IMR-90 (cell line): ENCODE measurements at regions not wholly inside any gene's neighbourhood (a gene's known extent, or its start where the extent isn't known, plus 50 kb on each side); places are given as distances from the start of the nearest gene placed in this dataset.

Experiments
- ATAC-seq: fragments of 200-7000 bp; cut with Tn5 transposase; 2 replicates; pipeline ENCODE4 v1.9.1; 2020; ENCODE audit warnings: low read depth, mild to moderate bottlenecking, moderate library complexity
- BruUV-seq: library from RNA; stranded (reverse); fragments of 400-500 nt; replicated peaks from 2 replicates; lab custom pipeline; 2021; lab: Mats Ljungman, UMichigan
- CTCF ChIA-PET: fragments of 300-600 bp; formaldehyde crosslinking; extraction: SDS; loops from one replicate; lab custom pipeline; 2021; ENCODE audit warnings: antibody characterized with exemption; lab: Yijun Ruan, JAX
- POLR2A ChIA-PET: fragments of 300-600 bp; sonication (Branson Sonifier 250); formaldehyde crosslinking; loops from one replicate; lab custom pipeline; 2022; ENCODE audit warnings: antibody characterized with exemption; ENCODE audit not compliant: unreplicated experiment; lab: Charles Lee
- DNase-seq: peaks from one replicate; pipeline ENCODE4 v3.0.0; 2013
- H2AFZ ChIP-seq: replicated peaks from 2 replicates; pipeline ENCODE3; 2013; ENCODE audit warnings: low read length, mild to moderate bottlenecking; ENCODE audit not compliant: poor library complexity
- H2AK5ac ChIP-seq: 2 replicates; pipeline ENCODE4 v1.6.1; 2013; ENCODE audit warnings: low read depth, low read length, inconsistent platforms
- H2AK9ac ChIP-seq: replicated peaks from 2 replicates; pipeline ENCODE3; 2013; ENCODE audit warnings: mild to moderate bottlenecking, low read depth, low read length, moderate library complexity; ENCODE audit not compliant: poor library complexity
- H2BK120ac ChIP-seq: 2 replicates; pipeline ENCODE4 v1.6.1; 2013; ENCODE audit warnings: low read depth, low read length, inconsistent platforms
- H2BK15ac ChIP-seq: 3 replicates; pipeline ENCODE4 v1.6.1; 2013; ENCODE audit warnings: low read depth, low read length, inconsistent platforms
- H2BK20ac ChIP-seq: 2 replicates; pipeline ENCODE4 v1.6.1; 2013; ENCODE audit warnings: low read depth, mild to moderate bottlenecking, inconsistent platforms, low read length, moderate library complexity
- H2BK5ac ChIP-seq: 2 replicates; pipeline ENCODE4 v1.6.1; 2013; ENCODE audit warnings: mild to moderate bottlenecking, low read depth, low read length, inconsistent platforms; ENCODE audit not compliant: poor library complexity, severe bottlenecking
- H3K14ac ChIP-seq: replicated peaks from 2 replicates; pipeline ENCODE4 v1.6.1; 2013; ENCODE audit warnings: low read depth, low read length, inconsistent platforms
- H3K18ac ChIP-seq: 2 replicates; pipeline ENCODE4 v1.6.1; 2013; ENCODE audit warnings: low read depth, low read length, control low read depth
- H3K23ac ChIP-seq: 2 replicates; pipeline ENCODE4 v1.6.1; 2013; ENCODE audit warnings: low read depth, low read length, inconsistent platforms
- H3K27ac ChIP-seq: 2 replicates; pipeline ENCODE4 v1.5.1; 2013; ENCODE audit warnings: mild to moderate bottlenecking, control low read depth, low read length; ENCODE audit not compliant: insufficient read depth
- H3K27me3 ChIP-seq: 2 replicates; pipeline ENCODE4 v1.6.1; 2013; ENCODE audit warnings: low read length; ENCODE audit not compliant: control insufficient read depth, insufficient read depth
- H3K36me3 ChIP-seq: 2 replicates; pipeline ENCODE4 v1.6.1; 2013; ENCODE audit warnings: low read length, mixed read lengths; ENCODE audit not compliant: control insufficient read depth, insufficient read depth
- H3K4ac ChIP-seq: 2 replicates; pipeline ENCODE4 v1.6.1; 2013; ENCODE audit warnings: low read depth, low read length, inconsistent platforms
- H3K4me1 ChIP-seq: 2 replicates; pipeline ENCODE4 v1.6.1; 2013; ENCODE audit warnings: low read length, mixed read lengths; ENCODE audit not compliant: control insufficient read depth, insufficient read depth
- H3K4me2 ChIP-seq: 2 replicates; pipeline ENCODE4 v1.6.1; 2013; ENCODE audit warnings: low read depth, mild to moderate bottlenecking, control low read depth, low read length, moderate library complexity
- H3K4me3 ChIP-seq: 2 replicates; pipeline ENCODE4 v1.5.1; 2013; ENCODE audit warnings: low read depth, mild to moderate bottlenecking, control low read depth, low read length, moderate library complexity; ENCODE audit not compliant: insufficient read depth
- H3K56ac ChIP-seq: 2 replicates; pipeline ENCODE4 v1.6.1; 2013; ENCODE audit warnings: low read length, inconsistent platforms; ENCODE audit not compliant: insufficient read depth; ENCODE audit errors: extremely low read depth
- H3K79me1 ChIP-seq, 2 experiments: 2 replicates each; pipeline ENCODE4 v1.6.1; 2013; ENCODE audit warnings: low read length in 2 of 2, inconsistent platforms in 1 of 2, low read depth in 1 of 2
- H3K9ac ChIP-seq: 2 replicates; pipeline ENCODE4 v1.6.1; 2013; ENCODE audit warnings: low read depth, low read length, control low read depth
- H3K9me1 ChIP-seq: 2 replicates; pipeline ENCODE4 v1.6.1; 2013; ENCODE audit warnings: low read length, inconsistent platforms; ENCODE audit not compliant: insufficient read depth
- H3K9me3 ChIP-seq: 2 replicates; pipeline ENCODE4 v1.6.1; 2013; ENCODE audit warnings: low read length; ENCODE audit not compliant: control insufficient read depth, insufficient read depth
- H4K20me1 ChIP-seq: 2 replicates; pipeline ENCODE4 v1.6.1; 2013; ENCODE audit warnings: low read length, inconsistent platforms; ENCODE audit not compliant: insufficient read depth
- H4K5ac ChIP-seq: 2 replicates; pipeline ENCODE4 v1.6.1; 2013; ENCODE audit warnings: mild to moderate bottlenecking, low read depth, low read length, control low read depth
- H4K8ac ChIP-seq, 2 experiments: 2 replicates each; pipeline ENCODE4 v1.6.1; 2013; ENCODE audit warnings: low read depth in 2 of 2, low read length in 2 of 2, control low read depth in 1 of 2, inconsistent platforms in 1 of 2
- H4K91ac ChIP-seq: 2 replicates; pipeline ENCODE4 v1.6.1; 2013; ENCODE audit warnings: low read depth, low read length, inconsistent platforms; ENCODE audit not compliant: insufficient read depth
- CEBPB ChIP-seq: IDR thresholded peaks from 2 replicates; pipeline ENCODE4 v1.6.1; 2012; ENCODE audit warnings: low read depth, low read length, improper control_type of control experiment
- SMC3 ChIP-seq: fragments of 150-350 bp; IDR thresholded peaks from 2 replicates; pipeline ENCODE4 v1.6.1; 2016; ENCODE audit warnings: low read depth, mild to moderate bottlenecking, antibody characterized with exemption, low read length, moderate library complexity
- WGBS, 2 experiments: methylation state at CpG; one replicate each; pipeline versions ENCODE4 v1.1.5 to v1.1.7; 2013; ENCODE audit warnings: missing lambda C conversion rate in 2 of 2; ENCODE audit not compliant: insufficient read length in 1 of 2; ENCODE audit errors: extremely low coverage in 2 of 2; 5-methylcytosine and 5-hydroxymethylcytosine counted together
- dilution Hi-C: fragments of 300-500 bp; cut with HindIII; formaldehyde crosslinking; loops from one replicate; pipeline ENCODE4 v1.14.3; 2018; ENCODE audit warnings: low sequenced_read_pairs; ENCODE audit not compliant: unreplicated experiment
- in situ Hi-C: fragments of 300-500 bp; cut with MboI; formaldehyde crosslinking; loops from 3 replicates; pipeline ENCODE4 v1.14.3; 2019; ENCODE audit warnings: low sequenced_read_pairs, inconsistent platforms, mixed read lengths
- intact Hi-C: fragments of 100-400 bp; cut with micrococcal nuclease; formaldehyde crosslinking; loops from 2 replicates; pipeline ENCODE4 v1.10.0; 2022

DNA sequence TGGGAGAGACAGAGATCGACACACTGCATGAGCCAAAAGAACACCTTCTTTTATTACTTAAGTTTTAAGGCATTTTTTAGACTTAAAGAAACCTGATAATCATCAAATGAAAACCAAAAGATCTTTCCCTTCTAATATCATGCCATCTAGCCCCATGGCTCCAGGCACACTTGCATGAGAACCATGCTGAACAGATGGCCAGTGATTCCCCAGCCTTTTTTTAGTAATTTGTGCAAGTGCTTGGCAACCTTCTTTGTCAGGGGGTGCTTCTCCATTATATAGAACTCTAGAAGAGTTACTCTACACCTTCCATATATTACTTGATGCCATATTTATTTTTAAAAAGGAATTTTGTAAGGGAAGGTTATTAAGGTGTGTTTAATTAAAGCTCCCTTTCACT lies 182.2 kb upstream of the TEX13C start:
- no TSS peak for BruUV-seq
- no CpG with 5 or more reads among the region's 1 CpG for WGBS, 2 experiments
- H3K27ac ChIP-seq, result no peak overlapping the region
- in situ Hi-C loops, result no loop called here
- H2BK20ac ChIP-seq, result no peak overlapping the region
- no peak overlapping the region for H3K9ac ChIP-seq
- H2AFZ ChIP-seq, result no peak overlapping the region
- H2BK5ac ChIP-seq, result no peak overlapping the region
- H3K9me1 ChIP-seq, result no peaks in the 10 kb centered on the region
- no peaks in the 10 kb centered on the region for H3K79me1 ChIP-seq
- no peak overlapping the region for H4K91ac ChIP-seq
- H3K36me3 ChIP-seq, result no peaks in the 10 kb centered on the region
- no peaks in the 10 kb centered on the region for H4K20me1 ChIP-seq
- dilution Hi-C loops, result no loop called here
- H3K9me3 ChIP-seq, result no peaks in the 10 kb centered on the region
- no peaks in the 10 kb centered on the region for H3K4me1 ChIP-seq
- H2BK120ac ChIP-seq, result no peak overlapping the region
- no peak overlapping the region for H4K5ac ChIP-seq
- H3K4me2 ChIP-seq, result no peak overlapping the region
- no peak overlapping the region for H4K8ac ChIP-seq
- no peak overlapping the region for H3K4me3 ChIP-seq
- no peak overlapping the region for H3K18ac ChIP-seq
- DNase-seq (no peak), ATAC-seq (no peak)
- ChIA-PET CTCF (no interaction called here), POLR2A (no interaction called here)
- no peak overlapping the region for H3K56ac ChIP-seq
- no peak overlapping the region for H3K23ac ChIP-seq
- H3K4ac ChIP-seq, result no peak overlapping the region
- H2AK5ac ChIP-seq, result no peak overlapping the region
- H2AK9ac ChIP-seq, result no peak overlapping the region
- H3K14ac ChIP-seq, result no peak overlapping the region
- intact Hi-C loops, result no loop called here
- no peak for TF ChIP-seq CEBPB
- TF ChIP-seq SMC3, result no peak
- H2BK15ac ChIP-seq, result no peak overlapping the region
- H3K27me3 ChIP-seq, result no peaks in the 10 kb centered on the region
